Liver (tissue), 3 donors: ENCODE measurements at regions not wholly inside any gene's neighbourhood (a gene's known extent, or its start where the extent isn't known, plus 50 kb on each side); places are given as distances from the start of the nearest gene placed in this dataset.

Experiments used
- EGR1 ChIP-seq, 2 donors: IDR thresholded peaks; 2 replicates each; pipeline ENCODE4 v1.6.1; 2016 to 2018; ENCODE audit warnings: antibody characterized with exemption in 2 of 2, low read depth in 2 of 2
- FOXA1 ChIP-seq: IDR thresholded peaks from 2 replicates; pipeline ENCODE4 v1.6.1; 2016; ENCODE audit warnings: antibody characterized with exemption
- GABPA ChIP-seq, 2 donors: IDR thresholded peaks in 1 of 2; conservative IDR thresholded peaks in 1 of 2; 2 replicates each; pipeline ENCODE4 v1.6.1; 2016; ENCODE audit warnings: antibody characterized with exemption in 2 of 2, mild to moderate bottlenecking in 1 of 2, moderate library complexity in 1 of 2
- RAD21 ChIP-seq, 2 donors: IDR thresholded peaks; 2 replicates each; pipeline ENCODE4 v1.6.1; 2016; ENCODE audit warnings: antibody characterized with exemption in 2 of 2, mild to moderate bottlenecking in 2 of 2
- RXRA ChIP-seq, 2 donors: IDR thresholded peaks; 2 replicates each; pipeline ENCODE4 v1.6.1; 2017 to 2018; ENCODE audit warnings: antibody characterized with exemption in 2 of 2, mild to moderate bottlenecking in 1 of 2
- SP1 ChIP-seq: IDR thresholded peaks from 2 replicates; pipeline ENCODE4 v1.6.1; 2018; ENCODE audit warnings: antibody characterized with exemption, mild to moderate bottlenecking
- TAF1 ChIP-seq: conservative IDR thresholded peaks from 2 replicates; pipeline ENCODE4 v1.6.1; 2016; ENCODE audit warnings: antibody characterized with exemption, mild to moderate bottlenecking
- YY1 ChIP-seq: IDR thresholded peaks from 2 replicates; pipeline ENCODE4 v1.6.1; 2016; ENCODE audit warnings: antibody characterized with exemption, mild to moderate bottlenecking
- TF ChIP-seq, protein P1 (sequence below): fragments of 150-350 bp; IDR thresholded peaks from 2 replicates; pipeline ENCODE4 v1.5.1; 2017; ENCODE audit warnings: improper control_type of control experiment, low read depth, low read length; ENCODE audit not compliant: missing input control
- TF ChIP-seq, protein P2 (sequence below): IDR thresholded peaks from 2 replicates; pipeline ENCODE4 v1.6.1; 2016; ENCODE audit warnings: antibody characterized with exemption
- TF ChIP-seq, protein P3 (sequence below): IDR thresholded peaks from 2 replicates; pipeline ENCODE4 v1.6.1; 2016; ENCODE audit warnings: antibody characterized with exemption, mild to moderate bottlenecking
- TF ChIP-seq, protein P4 (sequence below): IDR thresholded peaks from 2 replicates; pipeline ENCODE4 v1.6.1; 2016; ENCODE audit warnings: antibody characterized with exemption
- TF ChIP-seq, protein P5 (sequence below): IDR thresholded peaks from 2 replicates; pipeline ENCODE4 v1.6.1; 2016; ENCODE audit warnings: antibody characterized with exemption
- donor health status: healthy.
- donor health status: healthy.

DNA sequence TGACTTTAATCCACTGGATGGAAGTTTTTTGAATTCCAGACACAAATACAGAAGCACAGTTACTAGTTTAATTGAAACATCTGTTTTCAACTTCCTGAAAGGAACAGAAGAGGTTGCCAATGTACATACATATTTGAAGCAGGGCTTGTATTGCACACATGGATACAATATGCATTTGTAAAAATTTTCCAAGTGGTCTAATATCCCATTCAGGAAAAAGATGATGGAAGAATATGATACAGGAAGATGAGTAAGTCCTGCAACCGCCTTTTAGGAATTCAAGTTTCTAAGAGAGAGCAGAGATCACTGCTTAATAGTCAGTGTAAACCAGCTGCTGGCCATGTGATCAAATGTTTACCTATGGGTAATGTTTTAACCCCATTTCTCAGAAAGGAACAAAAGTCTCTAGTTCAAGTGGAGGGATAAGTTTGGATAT is 265.4 kb downstream of the TRIB2 start:
- TF ChIP-seq RAD21 (IDR thresholded peaks at IDR 0.05) (no peak), YY1 (no peak), GABPA (IDR thresholded peaks at IDR 0.05 in 1 of 2, conservative IDR thresholded peaks at IDR 0.05 in 1 of 2) (no peak), TAF1 (no peak), FOXA1 (no peak), RXRA (IDR thresholded peaks at IDR 0.05) (no peak), SP1 (no peak), EGR1 (IDR thresholded peaks at IDR 0.05; ENCODE audit: low read depth in 2 of 2) (no peak)
- TF ChIP-seq, protein P1, sequence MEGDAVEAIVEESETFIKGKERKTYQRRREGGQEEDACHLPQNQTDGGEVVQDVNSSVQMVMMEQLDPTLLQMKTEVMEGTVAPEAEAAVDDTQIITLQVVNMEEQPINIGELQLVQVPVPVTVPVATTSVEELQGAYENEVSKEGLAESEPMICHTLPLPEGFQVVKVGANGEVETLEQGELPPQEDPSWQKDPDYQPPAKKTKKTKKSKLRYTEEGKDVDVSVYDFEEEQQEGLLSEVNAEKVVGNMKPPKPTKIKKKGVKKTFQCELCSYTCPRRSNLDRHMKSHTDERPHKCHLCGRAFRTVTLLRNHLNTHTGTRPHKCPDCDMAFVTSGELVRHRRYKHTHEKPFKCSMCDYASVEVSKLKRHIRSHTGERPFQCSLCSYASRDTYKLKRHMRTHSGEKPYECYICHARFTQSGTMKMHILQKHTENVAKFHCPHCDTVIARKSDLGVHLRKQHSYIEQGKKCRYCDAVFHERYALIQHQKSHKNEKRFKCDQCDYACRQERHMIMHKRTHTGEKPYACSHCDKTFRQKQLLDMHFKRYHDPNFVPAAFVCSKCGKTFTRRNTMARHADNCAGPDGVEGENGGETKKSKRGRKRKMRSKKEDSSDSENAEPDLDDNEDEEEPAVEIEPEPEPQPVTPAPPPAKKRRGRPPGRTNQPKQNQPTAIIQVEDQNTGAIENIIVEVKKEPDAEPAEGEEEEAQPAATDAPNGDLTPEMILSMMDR: no peak
- TF ChIP-seq, protein P2, sequence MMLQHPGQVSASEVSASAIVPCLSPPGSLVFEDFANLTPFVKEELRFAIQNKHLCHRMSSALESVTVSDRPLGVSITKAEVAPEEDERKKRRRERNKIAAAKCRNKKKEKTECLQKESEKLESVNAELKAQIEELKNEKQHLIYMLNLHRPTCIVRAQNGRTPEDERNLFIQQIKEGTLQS: no peak
- TF ChIP-seq, protein P3, sequence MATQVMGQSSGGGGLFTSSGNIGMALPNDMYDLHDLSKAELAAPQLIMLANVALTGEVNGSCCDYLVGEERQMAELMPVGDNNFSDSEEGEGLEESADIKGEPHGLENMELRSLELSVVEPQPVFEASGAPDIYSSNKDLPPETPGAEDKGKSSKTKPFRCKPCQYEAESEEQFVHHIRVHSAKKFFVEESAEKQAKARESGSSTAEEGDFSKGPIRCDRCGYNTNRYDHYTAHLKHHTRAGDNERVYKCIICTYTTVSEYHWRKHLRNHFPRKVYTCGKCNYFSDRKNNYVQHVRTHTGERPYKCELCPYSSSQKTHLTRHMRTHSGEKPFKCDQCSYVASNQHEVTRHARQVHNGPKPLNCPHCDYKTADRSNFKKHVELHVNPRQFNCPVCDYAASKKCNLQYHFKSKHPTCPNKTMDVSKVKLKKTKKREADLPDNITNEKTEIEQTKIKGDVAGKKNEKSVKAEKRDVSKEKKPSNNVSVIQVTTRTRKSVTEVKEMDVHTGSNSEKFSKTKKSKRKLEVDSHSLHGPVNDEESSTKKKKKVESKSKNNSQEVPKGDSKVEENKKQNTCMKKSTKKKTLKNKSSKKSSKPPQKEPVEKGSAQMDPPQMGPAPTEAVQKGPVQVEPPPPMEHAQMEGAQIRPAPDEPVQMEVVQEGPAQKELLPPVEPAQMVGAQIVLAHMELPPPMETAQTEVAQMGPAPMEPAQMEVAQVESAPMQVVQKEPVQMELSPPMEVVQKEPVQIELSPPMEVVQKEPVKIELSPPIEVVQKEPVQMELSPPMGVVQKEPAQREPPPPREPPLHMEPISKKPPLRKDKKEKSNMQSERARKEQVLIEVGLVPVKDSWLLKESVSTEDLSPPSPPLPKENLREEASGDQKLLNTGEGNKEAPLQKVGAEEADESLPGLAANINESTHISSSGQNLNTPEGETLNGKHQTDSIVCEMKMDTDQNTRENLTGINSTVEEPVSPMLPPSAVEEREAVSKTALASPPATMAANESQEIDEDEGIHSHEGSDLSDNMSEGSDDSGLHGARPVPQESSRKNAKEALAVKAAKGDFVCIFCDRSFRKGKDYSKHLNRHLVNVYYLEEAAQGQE: no peak
- TF ChIP-seq, protein P4, sequence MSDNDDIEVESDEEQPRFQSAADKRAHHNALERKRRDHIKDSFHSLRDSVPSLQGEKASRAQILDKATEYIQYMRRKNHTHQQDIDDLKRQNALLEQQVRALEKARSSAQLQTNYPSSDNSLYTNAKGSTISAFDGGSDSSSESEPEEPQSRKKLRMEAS: no peak
- TF ChIP-seq, protein P5, sequence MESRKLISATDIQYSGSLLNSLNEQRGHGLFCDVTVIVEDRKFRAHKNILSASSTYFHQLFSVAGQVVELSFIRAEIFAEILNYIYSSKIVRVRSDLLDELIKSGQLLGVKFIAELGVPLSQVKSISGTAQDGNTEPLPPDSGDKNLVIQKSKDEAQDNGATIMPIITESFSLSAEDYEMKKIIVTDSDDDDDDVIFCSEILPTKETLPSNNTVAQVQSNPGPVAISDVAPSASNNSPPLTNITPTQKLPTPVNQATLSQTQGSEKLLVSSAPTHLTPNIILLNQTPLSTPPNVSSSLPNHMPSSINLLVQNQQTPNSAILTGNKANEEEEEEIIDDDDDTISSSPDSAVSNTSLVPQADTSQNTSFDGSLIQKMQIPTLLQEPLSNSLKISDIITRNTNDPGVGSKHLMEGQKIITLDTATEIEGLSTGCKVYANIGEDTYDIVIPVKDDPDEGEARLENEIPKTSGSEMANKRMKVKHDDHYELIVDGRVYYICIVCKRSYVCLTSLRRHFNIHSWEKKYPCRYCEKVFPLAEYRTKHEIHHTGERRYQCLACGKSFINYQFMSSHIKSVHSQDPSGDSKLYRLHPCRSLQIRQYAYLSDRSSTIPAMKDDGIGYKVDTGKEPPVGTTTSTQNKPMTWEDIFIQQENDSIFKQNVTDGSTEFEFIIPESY: no peak
